ENCODE measurements at regions not wholly inside any gene's neighbourhood (a gene's known extent, or its start where the extent isn't known, plus 50 kb on each side); places are given as distances from the start of the nearest gene placed in this dataset.

DNA sequence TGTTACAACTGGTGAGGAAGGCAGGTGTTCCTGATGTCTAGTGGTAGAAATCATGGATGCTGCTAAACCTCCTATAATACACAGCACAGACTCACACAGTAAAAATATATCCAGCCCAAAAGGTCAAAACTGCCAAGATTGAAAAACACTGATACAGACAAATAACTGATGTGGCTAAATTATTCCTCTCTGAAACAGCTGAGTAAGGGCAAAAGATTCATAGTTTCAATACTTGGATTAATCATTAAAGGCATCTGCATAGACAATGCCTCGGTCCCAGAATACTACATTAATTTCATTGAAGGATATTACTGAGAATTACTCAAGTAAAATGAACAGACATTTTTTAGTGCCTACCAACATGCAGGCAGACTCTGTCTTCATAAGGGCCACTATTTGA is 180.7 kb upstream of the CRIM1 start:
- H3K4me3 ChIP-seq = no peak overlapping the region
- ATAC-seq (ENCODE audit: insufficient read depth, low FRiP score) (no peak), DNase-seq (no peak)
- no peaks in the 10 kb centered on the region for H3K4me1 ChIP-seq (ENCODE audit: control insufficient read depth in 5 of 5, insufficient read depth in 5 of 5, low read length in 5 of 5)
- H3K27me3 ChIP-seq (ENCODE audit: control insufficient read depth in 3 of 3, insufficient read depth in 3 of 3, low read length in 2 of 3) = peaks cover 0 to 10% (median 0%) of the 10 kb centered on the region in 3 donors
- TF ChIP-seq, protein P1, sequence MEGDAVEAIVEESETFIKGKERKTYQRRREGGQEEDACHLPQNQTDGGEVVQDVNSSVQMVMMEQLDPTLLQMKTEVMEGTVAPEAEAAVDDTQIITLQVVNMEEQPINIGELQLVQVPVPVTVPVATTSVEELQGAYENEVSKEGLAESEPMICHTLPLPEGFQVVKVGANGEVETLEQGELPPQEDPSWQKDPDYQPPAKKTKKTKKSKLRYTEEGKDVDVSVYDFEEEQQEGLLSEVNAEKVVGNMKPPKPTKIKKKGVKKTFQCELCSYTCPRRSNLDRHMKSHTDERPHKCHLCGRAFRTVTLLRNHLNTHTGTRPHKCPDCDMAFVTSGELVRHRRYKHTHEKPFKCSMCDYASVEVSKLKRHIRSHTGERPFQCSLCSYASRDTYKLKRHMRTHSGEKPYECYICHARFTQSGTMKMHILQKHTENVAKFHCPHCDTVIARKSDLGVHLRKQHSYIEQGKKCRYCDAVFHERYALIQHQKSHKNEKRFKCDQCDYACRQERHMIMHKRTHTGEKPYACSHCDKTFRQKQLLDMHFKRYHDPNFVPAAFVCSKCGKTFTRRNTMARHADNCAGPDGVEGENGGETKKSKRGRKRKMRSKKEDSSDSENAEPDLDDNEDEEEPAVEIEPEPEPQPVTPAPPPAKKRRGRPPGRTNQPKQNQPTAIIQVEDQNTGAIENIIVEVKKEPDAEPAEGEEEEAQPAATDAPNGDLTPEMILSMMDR (IDR thresholded peaks at IDR 0.05; ENCODE audit: control extremely low read depth, extremely low read depth) = no peak
- H3K36me3 ChIP-seq (ENCODE audit: control insufficient read depth in 4 of 4, insufficient read depth in 4 of 4, low read length in 4 of 4) = no peaks in the 10 kb centered on the region
- no peak overlapping the region for H3K27ac ChIP-seq (ENCODE audit: low read depth in 1 of 2, low read length in 1 of 2)
- no peak overlapping the region for H3K9ac ChIP-seq (ENCODE audit: insufficient read depth in 1 of 2, low read length in 2 of 2)
- no peaks in the 10 kb centered on the region for H3K9me3 ChIP-seq (ENCODE audit: control insufficient read depth in 4 of 4, insufficient read depth in 3 of 4, low read length in 3 of 4)
- 80 to 90% methylated on average over 1 of the region's 1 CpG for WGBS, 2 donors

DNA sequence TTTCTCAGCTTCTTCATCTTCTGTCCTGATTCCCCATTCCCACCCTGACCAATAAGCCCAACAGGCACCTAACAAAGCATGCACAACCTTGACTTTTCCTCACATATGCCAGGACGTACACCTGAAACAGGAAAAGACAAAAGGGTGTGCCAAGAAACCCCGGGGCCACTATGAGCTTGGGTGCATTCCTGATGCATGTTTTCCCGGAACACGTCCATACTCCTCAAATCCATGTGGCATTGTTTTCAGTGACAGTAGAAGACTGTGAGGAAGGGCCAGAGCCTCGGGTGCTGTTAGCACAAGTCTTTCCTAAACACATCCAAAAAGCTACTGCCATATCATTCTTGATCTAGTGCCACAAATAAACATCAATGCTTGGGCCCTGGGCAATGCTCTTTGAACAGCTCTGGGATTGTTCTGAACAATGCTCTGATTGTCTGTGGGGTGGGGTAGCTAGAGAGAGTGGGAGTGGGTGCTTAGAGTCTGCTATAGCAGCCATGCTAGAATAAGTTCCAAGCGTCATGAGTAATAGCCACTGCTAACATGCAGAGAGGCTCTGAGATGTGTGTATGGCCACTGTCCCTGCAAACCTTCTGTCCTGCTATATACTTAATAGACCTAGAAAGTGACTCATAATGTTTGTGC is 181.7 kb upstream of the CRIM1 start:
- no peak for DNase-seq
- Histone ChIP-seq H3K36me3 (ENCODE audit: control insufficient read depth in 4 of 4, insufficient read depth in 4 of 4, low read length in 4 of 4) (no peaks in the 10 kb centered on the region), H3K27ac (ENCODE audit: low read depth in 1 of 2, low read length in 1 of 2) (no peak overlapping the region), H3K4me1 (ENCODE audit: control insufficient read depth in 5 of 5, insufficient read depth in 5 of 5, low read length in 5 of 5) (no peaks in the 10 kb centered on the region), H3K9me3 (ENCODE audit: control insufficient read depth in 4 of 4, insufficient read depth in 3 of 4, low read length in 3 of 4) (no peaks in the 10 kb centered on the region), H3K4me3 (no peak overlapping the region), H3K27me3 (ENCODE audit: control insufficient read depth in 3 of 3, insufficient read depth in 3 of 3, low read length in 2 of 3) (peaks cover 0 to 10% (median 0%) of the 10 kb centered on the region in 3 donors), H3K9ac (ENCODE audit: insufficient read depth in 1 of 2, low read length in 2 of 2) (no peak overlapping the region)
- ATAC-seq (ENCODE audit: insufficient read depth, low FRiP score) = no peak
- 77 to 87% methylated on average over 6 of the region's 6 CpGs for WGBS, 2 donors
- TF ChIP-seq, protein P1 (IDR thresholded peaks at IDR 0.05; ENCODE audit: control extremely low read depth, extremely low read depth) = no peak

DNA sequence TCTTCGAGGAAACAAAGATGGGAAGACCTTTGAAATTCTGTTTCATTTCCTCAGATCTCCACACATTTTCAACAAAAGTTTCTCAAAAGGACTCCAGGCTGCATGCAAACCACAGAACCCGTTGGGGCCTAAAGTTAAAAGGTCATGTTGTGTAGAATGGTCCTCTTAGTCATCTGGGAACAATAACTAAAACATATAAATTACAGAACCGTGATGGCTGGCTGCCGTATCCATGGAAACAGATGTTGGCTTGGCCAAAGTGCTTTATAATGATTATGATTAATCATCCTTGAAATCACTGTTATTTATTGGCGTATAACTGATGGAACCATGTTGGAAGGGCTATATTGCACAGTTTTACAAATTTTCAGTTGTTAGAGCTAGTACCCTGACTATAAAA is 182.8 kb upstream of the CRIM1 start:
- WGBS, 2 donors = 78 to 82% methylated on average over 5 of the region's 5 CpGs
- H3K27ac ChIP-seq (ENCODE audit: low read depth in 1 of 2, low read length in 1 of 2) = no peak overlapping the region
- no peak for ATAC-seq (ENCODE audit: insufficient read depth, low FRiP score)

More for the DNA sequence above, 182.8 kb upstream of the CRIM1 start:
- no peak for DNase-seq
- Histone ChIP-seq H3K4me1 (ENCODE audit: control insufficient read depth in 5 of 5, insufficient read depth in 5 of 5, low read length in 5 of 5) (no peaks in the 10 kb centered on the region), H3K9ac (ENCODE audit: insufficient read depth in 1 of 2, low read length in 2 of 2) (no peak overlapping the region), H3K9me3 (ENCODE audit: control insufficient read depth in 4 of 4, insufficient read depth in 3 of 4, low read length in 3 of 4) (no peaks in the 10 kb centered on the region), H3K4me3 (no peak overlapping the region), H3K36me3 (ENCODE audit: control insufficient read depth in 4 of 4, insufficient read depth in 4 of 4, low read length in 4 of 4) (no peaks in the 10 kb centered on the region), H3K27me3 (ENCODE audit: control insufficient read depth in 3 of 3, insufficient read depth in 3 of 3, low read length in 2 of 3) (peaks cover 0 to 10% (median 0%) of the 10 kb centered on the region in 3 donors)
- TF ChIP-seq, protein P1 (IDR thresholded peaks at IDR 0.05; ENCODE audit: control extremely low read depth, extremely low read depth) = no peak

Data from lung (tissue), 11 donors.